ENCODE measurements at regions not wholly inside any gene's neighbourhood (a gene's known extent, or its start where the extent isn't known, plus 50 kb on each side); places are given as distances from the start of the nearest gene placed in this dataset.

DNA sequence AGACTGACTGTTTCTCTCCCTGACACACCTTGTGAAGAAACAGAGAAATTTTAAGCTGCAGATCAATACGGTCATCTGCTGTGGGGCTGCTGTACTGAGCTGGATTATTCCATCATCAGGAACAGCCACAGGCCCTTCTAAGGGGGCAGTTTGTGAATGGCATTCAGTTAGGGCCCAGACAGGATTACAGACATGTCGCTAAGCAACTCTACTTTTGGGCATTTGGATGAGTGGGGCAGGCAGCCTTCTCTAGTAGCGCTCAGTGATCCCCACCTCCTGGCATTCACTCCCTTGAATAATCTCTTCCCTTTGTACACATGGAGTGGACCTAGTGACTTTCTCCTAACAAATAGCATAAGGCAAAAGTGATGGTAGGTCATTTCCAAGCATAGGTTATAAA lies 144.4 kb upstream of the RARB start:
- Histone ChIP-seq H2AFZ (replicated peaks; ENCODE audit: low read length, poor library complexity) (no peak overlapping the region), H2BK5ac (ENCODE audit: low read depth, low read length, poor library complexity, severe bottlenecking) (no peak overlapping the region), H3K23ac (ENCODE audit: low read depth, low read length) (no peak overlapping the region), H4K8ac (ENCODE audit: low read depth in 2 of 2, low read length in 2 of 2) (no peak overlapping the region), H3K4me2 (ENCODE audit: low read depth, low read length) (no peak overlapping the region), H3K9me1 (ENCODE audit: insufficient read depth, low read length) (no peaks in the 10 kb centered on the region), H3K27ac (ENCODE audit: insufficient read depth, low read length) (no peak overlapping the region), H3K18ac (ENCODE audit: low read depth, low read length) (no peak overlapping the region), H2BK15ac (ENCODE audit: low read depth, low read length) (no peak overlapping the region), H4K20me1 (ENCODE audit: insufficient read depth, low read length) (no peaks in the 10 kb centered on the region), H4K5ac (ENCODE audit: low read depth, low read length) (no peak overlapping the region), H3K4me1 (ENCODE audit: control insufficient read depth, insufficient read depth, low read length) (no peaks in the 10 kb centered on the region), H3K14ac (replicated peaks; ENCODE audit: low read depth, low read length) (no peak overlapping the region), H3K79me1 (ENCODE audit: low read depth in 1 of 2, low read length in 2 of 2) (no peaks in the 10 kb centered on the region), H4K91ac (ENCODE audit: insufficient read depth, low read depth, low read length) (no peak overlapping the region), H3K4me3 (ENCODE audit: insufficient read depth, low read depth, low read length) (no peak overlapping the region), H3K36me3 (ENCODE audit: control insufficient read depth, insufficient read depth, low read length) (no peaks in the 10 kb centered on the region), H3K9ac (ENCODE audit: low read depth, low read length) (no peak overlapping the region), H2BK20ac (ENCODE audit: low read depth, low read length) (no peak overlapping the region), H2AK9ac (replicated peaks; ENCODE audit: low read depth, low read length, poor library complexity) (no peak overlapping the region), H3K56ac (ENCODE audit: extremely low read depth, insufficient read depth, low read length) (no peak overlapping the region), H2BK120ac (ENCODE audit: low read depth, low read length) (no peak overlapping the region), H2AK5ac (ENCODE audit: low read depth, low read length) (no peak overlapping the region), H3K9me3 (ENCODE audit: control insufficient read depth, insufficient read depth, low read length) (peaks cover 4% of the 10 kb centered on the region; the same call in 1 of the 2 replicates), H3K27me3 (ENCODE audit: control insufficient read depth, insufficient read depth, low read length) (no peaks in the 10 kb centered on the region), H3K4ac (ENCODE audit: low read depth, low read length) (no peak overlapping the region)
- no TSS peak for BruUV-seq (replicated peaks)
- WGBS, 2 experiments (ENCODE audit: extremely low coverage in 2 of 2, insufficient read length in 1 of 2): no CpG with 5 or more reads among the region's 3 CpGs
- dilution Hi-C loops (cut with HindIII; ENCODE audit: low sequenced_read_pairs, unreplicated experiment) (no loop called here), intact Hi-C loops (cut with micrococcal nuclease) (no loop called here), in situ Hi-C loops (cut with MboI; ENCODE audit: low sequenced_read_pairs) (no loop called here)
- CTCF ChIA-PET: no interaction called here
- POLR2A ChIA-PET (ENCODE audit: unreplicated experiment): no interaction called here
- no peak for DNase-seq
- TF ChIP-seq CHD1 (IDR thresholded peaks at IDR 0.05; ENCODE audit: low read depth, low read length) (no peak), FOS (IDR thresholded peaks at IDR 0.05; ENCODE audit: low read depth, low read length) (no peak), RCOR1 (IDR thresholded peaks at IDR 0.05; ENCODE audit: insufficient replicate concordance, low read length) (no peak), USF2 (IDR thresholded peaks at IDR 0.05; ENCODE audit: low read depth, low read length) (no peak), CEBPB (IDR thresholded peaks at IDR 0.05; ENCODE audit: low read depth, low read length) (no peak), BHLHE40 (IDR thresholded peaks at IDR 0.05; ENCODE audit: low read depth, low read length) (no peak), RFX5 (IDR thresholded peaks at IDR 0.05; ENCODE audit: low read depth, low read length) (no peak), MXI1 (IDR thresholded peaks at IDR 0.05; ENCODE audit: borderline replicate concordance, low read depth, low read length) (no peak), SMC3 (IDR thresholded peaks at IDR 0.05; ENCODE audit: low read depth, low read length) (no peak), ELK1 (IDR thresholded peaks at IDR 0.05; ENCODE audit: borderline replicate concordance, low read depth, low read length) (no peak), RAD21 (IDR thresholded peaks at IDR 0.05; ENCODE audit: low read length) (no peak), NFE2L2 (IDR thresholded peaks at IDR 0.05; ENCODE audit: low read depth, low read length) (no peak), POLR2A (IDR thresholded peaks at IDR 0.05; ENCODE audit: low read depth, low read length) (no peak), MAFK (IDR thresholded peaks at IDR 0.05; ENCODE audit: low read depth, low read length) (no peak), MAZ (IDR thresholded peaks at IDR 0.05; ENCODE audit: borderline replicate concordance, low read depth, low read length) (no peak)
- TF ChIP-seq, protein P1, sequence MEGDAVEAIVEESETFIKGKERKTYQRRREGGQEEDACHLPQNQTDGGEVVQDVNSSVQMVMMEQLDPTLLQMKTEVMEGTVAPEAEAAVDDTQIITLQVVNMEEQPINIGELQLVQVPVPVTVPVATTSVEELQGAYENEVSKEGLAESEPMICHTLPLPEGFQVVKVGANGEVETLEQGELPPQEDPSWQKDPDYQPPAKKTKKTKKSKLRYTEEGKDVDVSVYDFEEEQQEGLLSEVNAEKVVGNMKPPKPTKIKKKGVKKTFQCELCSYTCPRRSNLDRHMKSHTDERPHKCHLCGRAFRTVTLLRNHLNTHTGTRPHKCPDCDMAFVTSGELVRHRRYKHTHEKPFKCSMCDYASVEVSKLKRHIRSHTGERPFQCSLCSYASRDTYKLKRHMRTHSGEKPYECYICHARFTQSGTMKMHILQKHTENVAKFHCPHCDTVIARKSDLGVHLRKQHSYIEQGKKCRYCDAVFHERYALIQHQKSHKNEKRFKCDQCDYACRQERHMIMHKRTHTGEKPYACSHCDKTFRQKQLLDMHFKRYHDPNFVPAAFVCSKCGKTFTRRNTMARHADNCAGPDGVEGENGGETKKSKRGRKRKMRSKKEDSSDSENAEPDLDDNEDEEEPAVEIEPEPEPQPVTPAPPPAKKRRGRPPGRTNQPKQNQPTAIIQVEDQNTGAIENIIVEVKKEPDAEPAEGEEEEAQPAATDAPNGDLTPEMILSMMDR (conservative IDR thresholded peaks at IDR 0.05; ENCODE audit: low read depth, low read length): no peak
- no peak for ATAC-seq (ENCODE audit: low read depth)
